ENCODE measurements at regions not wholly inside any gene's neighbourhood (a gene's known extent, or its start where the extent isn't known, plus 50 kb on each side); places are given as distances from the start of the nearest gene placed in this dataset.

- TF ChIP-seq POLR2G (IDR thresholded peaks at IDR 0.05; ENCODE audit: low read depth, low read length) (no peak), DMBX1 (CRISPR knock-in tag; IDR thresholded peaks at IDR 0.05; ENCODE audit: borderline replicate concordance) (peak; percentile 68; the same call in 1 of the 2 replicates), ELF4 (CRISPR knock-in tag; IDR thresholded peaks at IDR 0.05) (0 out of 2 replicates have a peak, but pooled peaks have one; percentile 29), ARID3B (CRISPR knock-in tag; IDR thresholded peaks at IDR 0.05; ENCODE audit: borderline replicate concordance) (no peak), SAP30 (IDR thresholded peaks at IDR 0.05; ENCODE audit: borderline replicate concordance, insufficient read depth, low read depth, low read length, poor library complexity, severe bottlenecking) (no peak), PML (IDR thresholded peaks at IDR 0.05; ENCODE audit: low read length) (peak; percentile 90), ZNF12 (CRISPR knock-in tag; IDR thresholded peaks at IDR 0.05) (no peak), CBX3 (IDR thresholded peaks at IDR 0.05; ENCODE audit: borderline replicate concordance in 1 of 2, low read length in 2 of 2) (peak in 1 of 2 experiments; percentile 32; a peak in 1 of 3 replicates), GATA2 (CRISPR knock-in tag; IDR thresholded peaks at IDR 0.05) (peak; percentile 80), HIVEP1 (CRISPR knock-in tag; IDR thresholded peaks at IDR 0.05) (no peak), HDAC2 (IDR thresholded peaks at IDR 0.05) (peak; percentile 54; the same call in 1 of the 2 replicates), IRF2 (CRISPR knock-in tag; IDR thresholded peaks at IDR 0.05) (no peak)
- TF ChIP-seq, protein P1, sequence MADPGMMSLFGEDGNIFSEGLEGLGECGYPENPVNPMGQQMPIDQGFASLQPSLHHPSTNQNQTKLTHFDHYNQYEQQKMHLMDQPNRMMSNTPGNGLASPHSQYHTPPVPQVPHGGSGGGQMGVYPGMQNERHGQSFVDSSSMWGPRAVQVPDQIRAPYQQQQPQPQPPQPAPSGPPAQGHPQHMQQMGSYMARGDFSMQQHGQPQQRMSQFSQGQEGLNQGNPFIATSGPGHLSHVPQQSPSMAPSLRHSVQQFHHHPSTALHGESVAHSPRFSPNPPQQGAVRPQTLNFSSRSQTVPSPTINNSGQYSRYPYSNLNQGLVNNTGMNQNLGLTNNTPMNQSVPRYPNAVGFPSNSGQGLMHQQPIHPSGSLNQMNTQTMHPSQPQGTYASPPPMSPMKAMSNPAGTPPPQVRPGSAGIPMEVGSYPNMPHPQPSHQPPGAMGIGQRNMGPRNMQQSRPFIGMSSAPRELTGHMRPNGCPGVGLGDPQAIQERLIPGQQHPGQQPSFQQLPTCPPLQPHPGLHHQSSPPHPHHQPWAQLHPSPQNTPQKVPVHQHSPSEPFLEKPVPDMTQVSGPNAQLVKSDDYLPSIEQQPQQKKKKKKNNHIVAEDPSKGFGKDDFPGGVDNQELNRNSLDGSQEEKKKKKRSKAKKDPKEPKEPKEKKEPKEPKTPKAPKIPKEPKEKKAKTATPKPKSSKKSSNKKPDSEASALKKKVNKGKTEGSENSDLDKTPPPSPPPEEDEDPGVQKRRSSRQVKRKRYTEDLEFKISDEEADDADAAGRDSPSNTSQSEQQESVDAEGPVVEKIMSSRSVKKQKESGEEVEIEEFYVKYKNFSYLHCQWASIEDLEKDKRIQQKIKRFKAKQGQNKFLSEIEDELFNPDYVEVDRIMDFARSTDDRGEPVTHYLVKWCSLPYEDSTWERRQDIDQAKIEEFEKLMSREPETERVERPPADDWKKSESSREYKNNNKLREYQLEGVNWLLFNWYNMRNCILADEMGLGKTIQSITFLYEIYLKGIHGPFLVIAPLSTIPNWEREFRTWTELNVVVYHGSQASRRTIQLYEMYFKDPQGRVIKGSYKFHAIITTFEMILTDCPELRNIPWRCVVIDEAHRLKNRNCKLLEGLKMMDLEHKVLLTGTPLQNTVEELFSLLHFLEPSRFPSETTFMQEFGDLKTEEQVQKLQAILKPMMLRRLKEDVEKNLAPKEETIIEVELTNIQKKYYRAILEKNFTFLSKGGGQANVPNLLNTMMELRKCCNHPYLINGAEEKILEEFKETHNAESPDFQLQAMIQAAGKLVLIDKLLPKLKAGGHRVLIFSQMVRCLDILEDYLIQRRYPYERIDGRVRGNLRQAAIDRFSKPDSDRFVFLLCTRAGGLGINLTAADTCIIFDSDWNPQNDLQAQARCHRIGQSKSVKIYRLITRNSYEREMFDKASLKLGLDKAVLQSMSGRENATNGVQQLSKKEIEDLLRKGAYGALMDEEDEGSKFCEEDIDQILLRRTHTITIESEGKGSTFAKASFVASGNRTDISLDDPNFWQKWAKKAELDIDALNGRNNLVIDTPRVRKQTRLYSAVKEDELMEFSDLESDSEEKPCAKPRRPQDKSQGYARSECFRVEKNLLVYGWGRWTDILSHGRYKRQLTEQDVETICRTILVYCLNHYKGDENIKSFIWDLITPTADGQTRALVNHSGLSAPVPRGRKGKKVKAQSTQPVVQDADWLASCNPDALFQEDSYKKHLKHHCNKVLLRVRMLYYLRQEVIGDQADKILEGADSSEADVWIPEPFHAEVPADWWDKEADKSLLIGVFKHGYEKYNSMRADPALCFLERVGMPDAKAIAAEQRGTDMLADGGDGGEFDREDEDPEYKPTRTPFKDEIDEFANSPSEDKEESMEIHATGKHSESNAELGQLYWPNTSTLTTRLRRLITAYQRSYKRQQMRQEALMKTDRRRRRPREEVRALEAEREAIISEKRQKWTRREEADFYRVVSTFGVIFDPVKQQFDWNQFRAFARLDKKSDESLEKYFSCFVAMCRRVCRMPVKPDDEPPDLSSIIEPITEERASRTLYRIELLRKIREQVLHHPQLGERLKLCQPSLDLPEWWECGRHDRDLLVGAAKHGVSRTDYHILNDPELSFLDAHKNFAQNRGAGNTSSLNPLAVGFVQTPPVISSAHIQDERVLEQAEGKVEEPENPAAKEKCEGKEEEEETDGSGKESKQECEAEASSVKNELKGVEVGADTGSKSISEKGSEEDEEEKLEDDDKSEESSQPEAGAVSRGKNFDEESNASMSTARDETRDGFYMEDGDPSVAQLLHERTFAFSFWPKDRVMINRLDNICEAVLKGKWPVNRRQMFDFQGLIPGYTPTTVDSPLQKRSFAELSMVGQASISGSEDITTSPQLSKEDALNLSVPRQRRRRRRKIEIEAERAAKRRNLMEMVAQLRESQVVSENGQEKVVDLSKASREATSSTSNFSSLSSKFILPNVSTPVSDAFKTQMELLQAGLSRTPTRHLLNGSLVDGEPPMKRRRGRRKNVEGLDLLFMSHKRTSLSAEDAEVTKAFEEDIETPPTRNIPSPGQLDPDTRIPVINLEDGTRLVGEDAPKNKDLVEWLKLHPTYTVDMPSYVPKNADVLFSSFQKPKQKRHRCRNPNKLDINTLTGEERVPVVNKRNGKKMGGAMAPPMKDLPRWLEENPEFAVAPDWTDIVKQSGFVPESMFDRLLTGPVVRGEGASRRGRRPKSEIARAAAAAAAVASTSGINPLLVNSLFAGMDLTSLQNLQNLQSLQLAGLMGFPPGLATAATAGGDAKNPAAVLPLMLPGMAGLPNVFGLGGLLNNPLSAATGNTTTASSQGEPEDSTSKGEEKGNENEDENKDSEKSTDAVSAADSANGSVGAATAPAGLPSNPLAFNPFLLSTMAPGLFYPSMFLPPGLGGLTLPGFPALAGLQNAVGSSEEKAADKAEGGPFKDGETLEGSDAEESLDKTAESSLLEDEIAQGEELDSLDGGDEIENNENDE (IDR thresholded peaks at IDR 0.05; ENCODE audit: low read depth, low read length), result no peak
Observed at GRCh38 chr9:14395317-14396082, 81.6 kb upstream of the NFIB start (continued).

All from K562 (cell line).